Mesenchymal stem cell (in vitro differentiated cells and primary cell): ENCODE measurements at regions not wholly inside any gene's neighbourhood (a gene's known extent, or its start where the extent isn't known, plus 50 kb on each side); places are given as distances from the start of the nearest gene placed in this dataset.
"Not testable (repeated sequence)": the region's sequence is repeated elsewhere in the genome, so short reads cannot be mapped to it uniquely, and the experiment has no call there.

Source experiments
- DNase-seq: peaks from one replicate; pipeline ENCODE4 v3.0.0-alpha.2; 2013
- H2AFZ ChIP-seq: one replicate; pipeline ENCODE4 v1.6.1; 2013; ENCODE audit warnings: low read depth, mild to moderate bottlenecking, control low read depth, inconsistent platforms, low read length, moderate library complexity
- H2AK5ac ChIP-seq: 2 replicates; pipeline ENCODE4 v1.6.1; 2013; ENCODE audit warnings: low read length, moderate library complexity, mild to moderate bottlenecking, inconsistent platforms; ENCODE audit not compliant: severe bottlenecking
- H2BK120ac ChIP-seq: one replicate; pipeline ENCODE4 v1.6.1; 2013; ENCODE audit warnings: low read depth, mild to moderate bottlenecking, inconsistent platforms, low read length, moderate library complexity
- H2BK12ac ChIP-seq, 2 experiments: one replicate each; pipeline ENCODE4 v1.6.1; 2013; ENCODE audit warnings: inconsistent platforms in 2 of 2, low read length in 2 of 2, mild to moderate bottlenecking in 2 of 2, moderate library complexity in 2 of 2, control low read depth in 1 of 2
- H2BK15ac ChIP-seq: one replicate; pipeline ENCODE4 v1.6.1; 2013; ENCODE audit warnings: mild to moderate bottlenecking, low read depth, inconsistent platforms; ENCODE audit not compliant: poor library complexity, severe bottlenecking
- H2BK5ac ChIP-seq: 2 replicates; pipeline ENCODE4 v1.6.1; 2013; ENCODE audit warnings: low read depth, mild to moderate bottlenecking, low read length, control low read depth, inconsistent platforms; ENCODE audit not compliant: poor library complexity, severe bottlenecking
- H3K14ac ChIP-seq, 2 experiments: one replicate each; pipeline ENCODE4 v1.6.1; 2013; ENCODE audit warnings: inconsistent platforms in 2 of 2, low read length in 2 of 2, control low read depth in 1 of 2, mild to moderate bottlenecking in 1 of 2, moderate library complexity in 1 of 2
- H3K18ac ChIP-seq, 2 experiments: one replicate each; pipeline ENCODE4 v1.6.1; 2013; ENCODE audit warnings: inconsistent platforms in 2 of 2, low read length in 2 of 2, control low read depth in 1 of 2, low read depth in 1 of 2, mild to moderate bottlenecking in 1 of 2
- H3K23ac ChIP-seq, 2 experiments: one replicate each; pipeline ENCODE4 v1.6.1; 2013; ENCODE audit warnings: inconsistent platforms in 2 of 2, low read length in 2 of 2, mild to moderate bottlenecking in 2 of 2, moderate library complexity in 2 of 2, control low read depth in 1 of 2
- H3K27ac ChIP-seq: 2 replicates; pipeline ENCODE4 v1.5.1; 2013; ENCODE audit warnings: mild to moderate bottlenecking, moderate library complexity, low read length, control low read depth, inconsistent platforms; ENCODE audit not compliant: poor library complexity, severe bottlenecking
- H3K27me3 ChIP-seq, 2 experiments: 2 replicates each; pipeline versions ENCODE4 v1.6.1 to v1.7.0; 2013; ENCODE audit warnings: low read length in 2 of 2, mild to moderate bottlenecking in 2 of 2, moderate library complexity in 2 of 2, control low read depth in 1 of 2, inconsistent platforms in 1 of 2; ENCODE audit not compliant: control insufficient read depth in 1 of 2, insufficient read depth in 1 of 2
- H3K36me3 ChIP-seq, 2 experiments: 2 replicates each; pipeline versions ENCODE4 v1.6.1 to v1.7.0; 2013; ENCODE audit warnings: low read length in 2 of 2, control low read depth in 1 of 2, inconsistent platforms in 1 of 2, low read depth in 1 of 2, mild to moderate bottlenecking in 1 of 2; ENCODE audit not compliant: insufficient read depth in 2 of 2, control insufficient read depth in 1 of 2
- H3K4ac ChIP-seq, 2 experiments: one replicate each; pipeline ENCODE4 v1.6.1; 2013; ENCODE audit warnings: inconsistent platforms in 2 of 2, low read length in 2 of 2, mild to moderate bottlenecking in 2 of 2, moderate library complexity in 2 of 2, control low read depth in 1 of 2, low read depth in 1 of 2
- H3K4me1 ChIP-seq: 2 replicates; pipeline ENCODE4 v1.6.1; 2013; ENCODE audit warnings: low read depth, low read length, control low read depth; ENCODE audit not compliant: control insufficient read depth, insufficient read depth
- H3K4me2 ChIP-seq: 2 replicates; pipeline ENCODE4 v1.6.1; 2013; ENCODE audit warnings: low read length, mild to moderate bottlenecking, inconsistent platforms; ENCODE audit not compliant: poor library complexity, severe bottlenecking
- H3K4me3 ChIP-seq, 2 experiments: 2 replicates each; pipeline versions ENCODE4 v1.5.1 to v1.7.0; 2013; ENCODE audit warnings: low read length in 2 of 2, mild to moderate bottlenecking in 2 of 2, control low read depth in 1 of 2, low read depth in 1 of 2; ENCODE audit not compliant: insufficient read depth in 1 of 2
- H3K79me1 ChIP-seq: replicated peaks from 2 replicates; pipeline ENCODE4 v1.6.1; 2013; ENCODE audit warnings: mild to moderate bottlenecking, control low read depth, low read length, inconsistent platforms; ENCODE audit not compliant: poor library complexity, severe bottlenecking
- H3K9ac ChIP-seq: 2 replicates; pipeline ENCODE4 v1.7.0; 2013; ENCODE audit warnings: mild to moderate bottlenecking, low read length, moderate library complexity
- H3K9me3 ChIP-seq: 2 replicates; pipeline ENCODE4 v1.7.0; 2013; ENCODE audit warnings: mild to moderate bottlenecking, low read length; ENCODE audit not compliant: control insufficient read depth
- H4K8ac ChIP-seq: one replicate; pipeline ENCODE4 v1.6.1; 2013; ENCODE audit warnings: inconsistent platforms, mild to moderate bottlenecking, low read length, moderate library complexity
- H4K91ac ChIP-seq: one replicate; pipeline ENCODE4 v1.6.1; 2013; ENCODE audit warnings: mild to moderate bottlenecking, low read length, inconsistent platforms
- WGBS: methylation state at CpG from one replicate; pipeline ENCODE4 v1.1.7; 2013; ENCODE audit warnings: mixed read lengths; 5-methylcytosine and 5-hydroxymethylcytosine counted together

DNA sequence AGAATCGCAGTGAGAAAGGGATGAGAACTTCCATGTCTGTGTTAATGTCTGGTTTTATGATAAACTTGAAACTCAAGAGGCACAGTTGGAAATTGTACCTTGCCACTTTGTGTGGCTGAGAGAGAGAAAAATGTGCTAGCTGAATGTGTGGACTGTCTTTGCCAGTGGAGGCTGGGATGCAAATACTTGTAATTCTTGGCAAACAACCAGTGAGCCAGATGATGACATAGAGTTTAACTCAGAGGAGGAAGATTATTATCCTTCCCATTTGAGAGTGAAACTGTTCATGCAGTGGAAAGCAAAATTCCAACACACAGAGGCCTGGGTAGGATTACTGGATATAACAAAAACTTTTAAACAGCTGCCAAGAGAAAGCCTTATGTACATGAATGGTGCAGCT lies 349.1 kb upstream of the NPAP1 start:
- not testable (repeated sequence) for H2BK120ac ChIP-seq, H3K23ac ChIP-seq, H2BK5ac ChIP-seq, H3K4me3 ChIP-seq, H3K36me3 ChIP-seq, H3K18ac ChIP-seq, H4K91ac ChIP-seq, H2BK12ac ChIP-seq, H3K4me2 ChIP-seq, H2AK5ac ChIP-seq, H3K4ac ChIP-seq, H3K14ac ChIP-seq, H3K27me3 ChIP-seq, H4K8ac ChIP-seq, H3K79me1 ChIP-seq, H3K9me3 ChIP-seq, H3K9ac ChIP-seq, H3K4me1 ChIP-seq, H2BK15ac ChIP-seq, H2AFZ ChIP-seq, H3K27ac ChIP-seq
- DNase-seq: peak; percentile 12
- 86% methylated on average over 1 of the region's 1 CpG for WGBS

DNA sequence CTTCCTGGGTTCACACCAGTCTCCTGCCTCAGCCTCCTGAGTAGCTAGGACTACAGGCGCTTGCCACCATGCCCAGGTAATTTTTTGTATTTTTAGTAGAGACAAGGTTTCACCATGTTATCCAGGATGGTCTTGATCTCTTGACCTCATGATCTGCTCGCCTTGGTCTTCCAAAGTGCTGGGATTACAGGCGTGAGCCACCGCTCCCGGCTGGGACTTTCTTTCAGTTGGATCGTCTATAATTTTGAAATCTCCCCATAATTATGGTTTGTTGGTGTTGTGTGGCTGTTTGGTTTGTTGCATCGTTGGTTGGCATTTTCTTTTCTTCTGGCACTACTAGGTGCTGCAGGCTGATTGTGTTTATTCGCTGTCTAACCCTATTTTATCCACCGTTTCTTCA lies 343.6 kb upstream of the NPAP1 start:
- H4K91ac ChIP-seq, H4K8ac ChIP-seq, H3K23ac ChIP-seq, H3K9me3 ChIP-seq, H3K14ac ChIP-seq, H3K79me1 ChIP-seq, H3K9ac ChIP-seq, H3K4me1 ChIP-seq, H3K36me3 ChIP-seq, H3K4me3 ChIP-seq, H2BK12ac ChIP-seq, H3K4me2 ChIP-seq, H3K27ac ChIP-seq, H2AK5ac ChIP-seq, H3K18ac ChIP-seq, H2AFZ ChIP-seq, H3K4ac ChIP-seq, H2BK5ac ChIP-seq, DNase-seq, H2BK120ac ChIP-seq, H3K27me3 ChIP-seq, H2BK15ac ChIP-seq: not testable (repeated sequence)
- WGBS: 87% methylated on average over 7 of the region's 9 CpGs

- H3K4me2 ChIP-seq, H2AFZ ChIP-seq, H3K79me1 ChIP-seq, H2BK15ac ChIP-seq, H3K14ac ChIP-seq, H2AK5ac ChIP-seq, H2BK12ac ChIP-seq, H2BK5ac ChIP-seq, H2BK120ac ChIP-seq, H3K18ac ChIP-seq, DNase-seq, H3K4me1 ChIP-seq, H3K36me3 ChIP-seq, H3K27ac ChIP-seq, H4K91ac ChIP-seq, H3K9ac ChIP-seq, H3K27me3 ChIP-seq, H3K23ac ChIP-seq, H4K8ac ChIP-seq, H3K9me3 ChIP-seq, H3K4me3 ChIP-seq, H3K4ac ChIP-seq: not testable (repeated sequence)
- WGBS: 87% methylated on average over 7 of the region's 8 CpGs
Observed at GRCh38 chr15:24341876-24342275, 333.7 kb upstream of the NPAP1 start.

DNA sequence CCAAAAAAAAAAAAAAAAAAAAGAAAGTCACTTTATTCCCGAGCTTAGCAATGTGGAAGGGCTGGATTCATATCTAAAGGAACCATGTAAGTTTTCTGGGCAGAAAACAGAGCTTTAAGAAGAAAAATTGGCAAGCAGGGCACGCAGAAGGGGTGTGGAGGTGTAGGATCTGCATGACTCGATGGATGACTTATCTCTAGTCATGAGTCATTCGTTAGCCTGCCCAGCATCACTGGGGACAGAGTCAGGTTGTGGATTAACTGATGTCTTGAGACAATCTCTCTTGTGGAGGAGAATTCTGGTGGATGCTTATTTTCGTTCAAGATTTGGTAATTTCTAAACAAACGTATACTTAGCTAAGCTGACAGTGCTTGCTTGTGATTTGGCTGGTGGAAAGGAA lies 322.8 kb upstream of the NPAP1 start:
- H3K23ac ChIP-seq, H2BK12ac ChIP-seq, H3K79me1 ChIP-seq, H2AK5ac ChIP-seq, H4K91ac ChIP-seq, H3K18ac ChIP-seq, H2BK120ac ChIP-seq, H2BK5ac ChIP-seq, H3K27me3 ChIP-seq, H2BK15ac ChIP-seq, H3K4me3 ChIP-seq, H3K4me2 ChIP-seq, H3K27ac ChIP-seq, H3K9me3 ChIP-seq, H4K8ac ChIP-seq, H3K14ac ChIP-seq, H3K4me1 ChIP-seq, H3K9ac ChIP-seq, H3K36me3 ChIP-seq, H3K4ac ChIP-seq, H2AFZ ChIP-seq: not testable (repeated sequence)
- 43% methylated on average over 6 of the region's 6 CpGs for WGBS
- peak; percentile 0 for DNase-seq
